H1 (cell line): ENCODE measurements at regions not wholly inside any gene's neighbourhood (a gene's known extent, or its start where the extent isn't known, plus 50 kb on each side); places are given as distances from the start of the nearest gene placed in this dataset.

Experiments used
- CTCF ChIA-PET: fragments of 300-600 bp; sonication (Branson Sonifier 250); formaldehyde crosslinking; loops from one replicate; lab custom pipeline; 2021; ENCODE audit not compliant: partially characterized antibody; lab: Charles Lee
- POLR2A ChIA-PET: fragments of 300-600 bp; sonication (Branson Sonifier 250); formaldehyde crosslinking; loops from one replicate; lab custom pipeline; 2021; ENCODE audit warnings: inconsistent platforms; ENCODE audit not compliant: partially characterized antibody; lab: Charles Lee
- DNase-seq, 2 experiments: peaks; one replicate each; pipeline versions ENCODE4 v3.0.0 to v3.0.0-alpha.2; 2010 to 2022; ENCODE audit warnings: low spot score in 2 of 2, low read depth in 1 of 2, mixed read lengths in 1 of 2
- FAIRE-seq: peaks from 2 replicates; lab custom pipeline; 2011; peaks lifted over from hg19 to GRCh38; lab: Jason Lieb, UNC
- H2AFZ ChIP-seq: 2 replicates; pipeline ENCODE4 v1.8.1; 2012; ENCODE audit warnings: low read length, inconsistent platforms
- H2AK5ac ChIP-seq: 2 replicates; pipeline ENCODE4 v1.6.1; 2013; ENCODE audit warnings: low read depth, low read length
- H2BK120ac ChIP-seq: replicated peaks from 2 replicates; pipeline ENCODE3; 2013; ENCODE audit warnings: low read depth, low read length, inconsistent platforms
- H2BK12ac ChIP-seq: 2 replicates; pipeline ENCODE4 v1.6.1; 2013; ENCODE audit warnings: low read depth, low read length
- H2BK15ac ChIP-seq: 2 replicates; pipeline ENCODE4 v1.6.1; 2013; ENCODE audit warnings: low read length
- H2BK20ac ChIP-seq: 2 replicates; pipeline ENCODE4 v1.6.1; 2013; ENCODE audit warnings: low read length
- H2BK5ac ChIP-seq: 2 replicates; pipeline ENCODE4 v1.6.1; 2013; ENCODE audit warnings: low read depth, low read length
- H3K14ac ChIP-seq: 2 replicates; pipeline ENCODE4 v1.6.1; 2013; ENCODE audit warnings: inconsistent platforms; ENCODE audit not compliant: insufficient read length
- H3K18ac ChIP-seq: 2 replicates; pipeline ENCODE4 v1.6.1; 2013; ENCODE audit warnings: low read length; ENCODE audit errors: extremely low read depth
- H3K23ac ChIP-seq: 2 replicates; pipeline ENCODE4 v1.6.1; 2013; ENCODE audit warnings: inconsistent platforms; ENCODE audit not compliant: insufficient read length
- H3K23me2 ChIP-seq: 2 replicates; pipeline ENCODE4 v1.6.1; 2013; ENCODE audit warnings: low read depth, low read length
- H3K27ac ChIP-seq: 2 replicates; pipeline ENCODE4 v1.6.1; 2011; ENCODE audit warnings: low read depth, low read length, inconsistent platforms
- H3K27me3 ChIP-seq, 4 experiments: replicated peaks in 1 of 4; 1 replicate in 1 of 4; 2 replicates in 3 of 4; pipeline versions ENCODE4 v1.6.1 to v1.8.1; 2011 to 2013; ENCODE audit warnings: low read length in 3 of 4, mild to moderate bottlenecking in 3 of 4, inconsistent platforms in 2 of 4, mixed read lengths in 2 of 4, moderate library complexity in 1 of 4; ENCODE audit not compliant: control insufficient read depth in 3 of 4, insufficient read depth in 3 of 4; ENCODE audit errors: extremely low read depth in 1 of 4
- H3K36me3 ChIP-seq, 4 experiments: 2 replicates each; pipeline versions ENCODE4 v1.6.1 to v1.8.1; 2011 to 2013; ENCODE audit warnings: mild to moderate bottlenecking in 4 of 4, low read length in 3 of 4, moderate library complexity in 2 of 4, control low read depth in 1 of 4, inconsistent platforms in 1 of 4; ENCODE audit not compliant: insufficient read depth in 4 of 4, control insufficient read depth in 2 of 4
- H3K4ac ChIP-seq: replicated peaks from 2 replicates; pipeline ENCODE3; 2013; ENCODE audit warnings: low read length, low read depth, mixed read lengths, inconsistent platforms; ENCODE audit not compliant: insufficient read length
- H3K4me1 ChIP-seq, 4 experiments: replicated peaks in 1 of 4; 1 replicate in 1 of 4; 2 replicates in 3 of 4; pipeline versions ENCODE4 v1.6.1 to v1.8.1; 2011 to 2013; ENCODE audit warnings: low read length in 3 of 4, inconsistent platforms in 2 of 4, mixed read lengths in 1 of 4; ENCODE audit not compliant: insufficient read depth in 4 of 4, control insufficient read depth in 3 of 4
- H3K4me2 ChIP-seq, 2 experiments: 2 replicates each; pipeline versions ENCODE4 v1.6.1 to v1.8.1; 2011 to 2013; ENCODE audit warnings: low read depth in 2 of 2, low read length in 2 of 2, control low read depth in 1 of 2, inconsistent platforms in 1 of 2, mild to moderate bottlenecking in 1 of 2; ENCODE audit not compliant: insufficient read depth in 1 of 2
- H3K4me3 ChIP-seq, 4 experiments: fragments of 200-600, 300-600 bp in 1 of 4; sonication (generic), shearing (Covaris generic), sonication (Bioruptor Twin) in 1 of 4; 2 replicates each; pipeline versions ENCODE4 v1.5.1 to v1.8.1; 2011 to 2016; ENCODE audit warnings: low read length in 4 of 4, low read depth in 3 of 4, control low read depth in 2 of 4, inconsistent platforms in 2 of 4, mild to moderate bottlenecking in 2 of 4, mixed read lengths in 1 of 4, moderate library complexity in 1 of 4; ENCODE audit not compliant: insufficient read depth in 2 of 4; ENCODE audit errors: extremely low read depth in 1 of 4
- H3K56ac ChIP-seq: replicated peaks from 2 replicates; pipeline ENCODE3; 2013; ENCODE audit warnings: low read depth, mild to moderate bottlenecking, mixed read lengths, low read length, inconsistent platforms; ENCODE audit not compliant: insufficient read length
- H3K79me1 ChIP-seq: 2 replicates; pipeline ENCODE4 v1.6.1; 2013; ENCODE audit warnings: low read depth, low read length, control low read depth
- H3K79me2 ChIP-seq, 2 experiments: 2 replicates each; pipeline versions ENCODE4 v1.6.1 to v1.8.1; 2012 to 2013; ENCODE audit warnings: low read length in 2 of 2, mild to moderate bottlenecking in 2 of 2, inconsistent platforms in 1 of 2; ENCODE audit not compliant: insufficient read depth in 2 of 2, control insufficient read depth in 1 of 2
- H3K9ac ChIP-seq, 4 experiments: replicated peaks in 1 of 4; 1 replicate in 1 of 4; 2 replicates in 3 of 4; pipeline versions ENCODE4 v1.6.1 to v1.8.1; 2011 to 2013; ENCODE audit warnings: low read depth in 3 of 4, low read length in 3 of 4, control low read depth in 2 of 4, mild to moderate bottlenecking in 2 of 4, moderate library complexity in 2 of 4, inconsistent platforms in 1 of 4; ENCODE audit errors: extremely low read depth in 1 of 4
- H3K9me3 ChIP-seq, 2 experiments: 2 replicates each; pipeline versions ENCODE4 v1.6.1 to v1.8.1; 2012 to 2013; ENCODE audit warnings: mild to moderate bottlenecking in 2 of 2, moderate library complexity in 2 of 2, control low read depth in 1 of 2, inconsistent platforms in 1 of 2, low read depth in 1 of 2, low read length in 1 of 2, mixed read lengths in 1 of 2; ENCODE audit not compliant: insufficient read depth in 2 of 2
- H4K20me1 ChIP-seq, 2 experiments: replicated peaks in 1 of 2; 2 replicates each; pipeline versions ENCODE3 to v1.8.1; 2011 to 2013; ENCODE audit warnings: inconsistent platforms in 2 of 2, low read length in 2 of 2, mild to moderate bottlenecking in 1 of 2; ENCODE audit not compliant: insufficient read depth in 2 of 2, control insufficient read depth in 1 of 2
- H4K5ac ChIP-seq: 2 replicates; pipeline ENCODE4 v1.6.1; 2013; ENCODE audit warnings: low read length, low read depth, mixed read lengths, inconsistent platforms; ENCODE audit not compliant: insufficient read length
- H4K8ac ChIP-seq: 2 replicates; pipeline ENCODE4 v1.8.0; 2013; ENCODE audit warnings: mild to moderate bottlenecking, moderate library complexity, low read length, inconsistent platforms; ENCODE audit not compliant: insufficient read depth; ENCODE audit errors: extremely low read depth
- H4K91ac ChIP-seq: replicated peaks from 2 replicates; pipeline ENCODE3; 2013; ENCODE audit warnings: low read length, mixed read lengths, inconsistent platforms; ENCODE audit not compliant: insufficient read length
- CEBPB ChIP-seq: IDR thresholded peaks from 2 replicates; pipeline ENCODE4 v1.6.1; 2012; ENCODE audit warnings: low read depth, low read length
- KDM1A ChIP-seq: fragments of 200-600, 300-600 bp; sonication (generic); IDR thresholded peaks from 2 replicates; pipeline ENCODE4 v1.7.1; 2016; ENCODE audit warnings: mild to moderate bottlenecking, low read length, borderline replicate concordance
- KDM4A ChIP-seq: IDR thresholded peaks from one replicate; pipeline ENCODE4 v1.7.1; 2012; ENCODE audit warnings: low read depth, mild to moderate bottlenecking, moderate library complexity, low read length, inconsistent platforms; ENCODE audit not compliant: severe bottlenecking
- NRF1 ChIP-seq: IDR thresholded peaks from 2 replicates; pipeline ENCODE4 v1.6.1; 2011; ENCODE audit warnings: mild to moderate bottlenecking, low read depth, low read length, improper control_type of control experiment
- POLR2AphosphoS5 ChIP-seq: IDR thresholded peaks from 2 replicates; pipeline ENCODE4 v1.6.1; 2011; ENCODE audit warnings: low read depth, low read length
- RXRA ChIP-seq: IDR thresholded peaks from 2 replicates; pipeline ENCODE4 v1.6.1; 2011; ENCODE audit warnings: low read depth, mild to moderate bottlenecking, low read length, moderate library complexity; ENCODE audit not compliant: insufficient read depth
- TBP ChIP-seq: IDR thresholded peaks from 2 replicates; pipeline ENCODE4 v1.6.1; 2011; ENCODE audit warnings: low read depth, low read length, improper control_type of control experiment
- TCF12 ChIP-seq: IDR thresholded peaks from 2 replicates; pipeline ENCODE4 v1.6.1; 2011; ENCODE audit warnings: low read depth, mild to moderate bottlenecking, low read length
- YY1 ChIP-seq: IDR thresholded peaks from 2 replicates; pipeline ENCODE4 v1.6.1; 2011; ENCODE audit warnings: low read depth, mild to moderate bottlenecking, low read length
- WGBS, 2 experiments: shearing (Covaris generic) in 1 of 2; methylation state at CpG; one replicate each; pipeline versions ENCODE4 v1.1.6 to v1.1.7; 2013 to 2015; ENCODE audit warnings: low lambda C conversion rate in 2 of 2, mixed read lengths in 2 of 2, inconsistent platforms in 1 of 2, low coverage in 1 of 2, missing lambda C conversion rate in 1 of 2; ENCODE audit not compliant: insufficient replicate concordance in 2 of 2, insufficient coverage in 1 of 2, insufficient read length in 1 of 2; ENCODE audit errors: extremely low coverage in 1 of 2, missing lambda C conversion rate in 1 of 2; 5-methylcytosine and 5-hydroxymethylcytosine counted together
- TF ChIP-seq, protein P1 (sequence below): IDR thresholded peaks from 2 replicates; pipeline ENCODE4 v1.6.1; 2011; ENCODE audit warnings: low read length, improper control_type of control experiment

DNA sequence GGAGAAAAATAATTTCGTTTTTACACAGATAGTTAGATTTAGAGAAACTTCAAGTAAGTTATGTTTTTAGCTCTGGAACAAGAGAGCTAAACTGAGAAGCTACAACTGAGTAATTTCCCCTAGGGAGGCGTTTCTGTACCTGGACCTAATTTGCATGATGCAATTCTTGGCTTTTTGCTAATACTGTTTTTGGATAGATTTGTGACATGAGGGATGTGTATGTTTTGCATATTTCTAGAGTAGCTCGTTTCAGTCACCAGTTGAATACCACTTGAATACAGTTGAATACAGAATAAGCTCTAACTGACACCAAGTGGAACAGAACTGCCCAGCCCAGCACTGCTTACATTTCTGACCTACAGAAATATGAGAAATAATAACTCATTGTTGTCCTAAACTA lies 1227.9 kb upstream of the SPRY2 start:
- Histone ChIP-seq H3K27me3 (no peaks in the 10 kb centered on the region), H4K5ac (no peak overlapping the region), H3K79me2 (no peaks in the 10 kb centered on the region), H3K18ac (no peak overlapping the region), H2BK20ac (no peak overlapping the region), H3K9me3 (no peaks in the 10 kb centered on the region), H3K4me2 (no peak overlapping the region), H3K14ac (no peak overlapping the region), H3K23me2 (no peaks in the 10 kb centered on the region), H4K20me1 (no peaks in the 10 kb centered on the region), H2BK5ac (no peak overlapping the region), H3K4me3 (no peak overlapping the region), H4K8ac (no peak overlapping the region), H2BK12ac (no peak overlapping the region), H3K23ac (no peak overlapping the region), H2AK5ac (no peak overlapping the region), H3K79me1 (no peaks in the 10 kb centered on the region), H4K91ac (no peak overlapping the region), H3K4me1 (no peaks in the 10 kb centered on the region), H2BK120ac (no peak overlapping the region), H3K9ac (no peak overlapping the region), H3K4ac (no peak overlapping the region), H2BK15ac (no peak overlapping the region), H3K56ac (no peak overlapping the region), H2AFZ (no peak overlapping the region), H3K27ac (no peak overlapping the region), H3K36me3 (no peaks in the 10 kb centered on the region)
- WGBS, 2 experiments = 84% methylated on average over 3 of the region's 3 CpGs; no CpG with 5 or more reads in 1 of the 2 experiments
- CTCF ChIA-PET = interaction anchor here (0.6 to 1.1 kb wide), 3 partner anchors 110 to 397 kb away, joined by 3 read pairs; no protein-coding TSS in a partner anchor
- TF ChIP-seq TCF12 (no peak), POLR2AphosphoS5 (no peak), KDM4A (no peak), CEBPB (no peak), NRF1 (no peak), RXRA (no peak), KDM1A (no peak), YY1 (no peak), TBP (no peak)
- TF ChIP-seq, protein P1, sequence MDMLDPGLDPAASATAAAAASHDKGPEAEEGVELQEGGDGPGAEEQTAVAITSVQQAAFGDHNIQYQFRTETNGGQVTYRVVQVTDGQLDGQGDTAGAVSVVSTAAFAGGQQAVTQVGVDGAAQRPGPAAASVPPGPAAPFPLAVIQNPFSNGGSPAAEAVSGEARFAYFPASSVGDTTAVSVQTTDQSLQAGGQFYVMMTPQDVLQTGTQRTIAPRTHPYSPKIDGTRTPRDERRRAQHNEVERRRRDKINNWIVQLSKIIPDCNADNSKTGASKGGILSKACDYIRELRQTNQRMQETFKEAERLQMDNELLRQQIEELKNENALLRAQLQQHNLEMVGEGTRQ = no peak
- DNase-seq (no peak), FAIRE-seq (no peak)
- POLR2A ChIA-PET = no interaction called here
